BJ (cell line): ENCODE measurements at regions not wholly inside any gene's neighbourhood (a gene's known extent, or its start where the extent isn't known, plus 50 kb on each side); places are given as distances from the start of the nearest gene placed in this dataset.
"Not testable (repeated sequence)": the region's sequence is repeated elsewhere in the genome, so short reads cannot be mapped to it uniquely, and the experiment has no call there.

Experiments
- CTCF ChIA-PET: fragments of 350-600 bp; formaldehyde crosslinking; extraction: SDS; loops from one replicate; lab custom pipeline; 2021; ENCODE audit warnings: antibody characterized with exemption, inconsistent platforms; lab: Yijun Ruan, JAX
- POLR2A ChIA-PET: fragments of 300-600 bp; sonication (Branson Sonifier 250); formaldehyde crosslinking; extraction: SDS; loops from one replicate; lab custom pipeline; 2021; ENCODE audit warnings: antibody characterized with exemption; lab: Charles Lee
- DNase-seq: peaks from one replicate; pipeline ENCODE4 v3.0.0-alpha.2; 2011; ENCODE audit warnings: low read depth
- H3K27me3 ChIP-seq: 2 replicates; pipeline ENCODE4 v1.6.0; 2011; ENCODE audit warnings: low read length; ENCODE audit not compliant: control insufficient read depth, insufficient read depth
- H3K36me3 ChIP-seq: 2 replicates; pipeline ENCODE4 v1.5.1; 2011; ENCODE audit warnings: low read length; ENCODE audit not compliant: control insufficient read depth, insufficient read depth
- H3K4me3 ChIP-seq: 2 replicates; pipeline ENCODE4 v1.5.1; 2011; ENCODE audit warnings: low read depth, mild to moderate bottlenecking, control low read depth, low read length
- TF ChIP-seq, protein P1 (sequence below): IDR thresholded peaks from 2 replicates; pipeline ENCODE4 v1.5.1; 2011; ENCODE audit warnings: low read depth, mild to moderate bottlenecking, control low read depth, inconsistent platforms, low read length, moderate library complexity; ENCODE audit not compliant: insufficient read depth

DNA sequence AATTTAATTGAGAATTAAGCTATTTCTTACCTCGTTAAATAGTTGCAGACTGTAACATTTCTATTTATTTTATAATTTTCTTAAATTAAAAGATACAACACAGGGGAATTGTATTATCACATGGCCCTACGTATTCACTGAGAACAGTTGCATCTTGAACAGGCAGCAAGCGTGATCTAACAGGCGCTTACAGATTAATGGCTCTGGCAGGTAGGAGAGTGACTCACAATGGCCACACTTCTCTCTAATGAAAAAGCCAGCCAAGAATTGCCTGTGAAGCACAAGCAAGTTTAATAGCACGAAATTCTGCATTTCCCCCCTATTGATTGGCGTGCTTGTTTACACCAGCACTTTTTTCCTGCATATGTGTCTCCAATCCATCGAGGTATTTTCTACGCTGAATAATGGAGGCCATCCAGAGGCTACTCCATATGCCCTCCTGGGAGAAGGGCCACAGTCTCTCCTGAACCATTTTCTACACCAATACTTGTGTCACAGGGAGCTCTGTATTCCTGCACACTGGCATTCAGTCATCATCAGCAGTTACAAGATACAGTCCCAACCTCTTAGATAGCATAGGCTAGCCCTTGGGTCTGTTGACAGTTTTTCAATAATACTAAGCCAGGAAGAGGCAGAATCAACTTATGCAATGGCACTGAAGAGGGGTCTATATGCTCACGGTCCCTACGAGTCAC lies 150.6 kb upstream of the PLD5 start:
- TF ChIP-seq, protein P1, sequence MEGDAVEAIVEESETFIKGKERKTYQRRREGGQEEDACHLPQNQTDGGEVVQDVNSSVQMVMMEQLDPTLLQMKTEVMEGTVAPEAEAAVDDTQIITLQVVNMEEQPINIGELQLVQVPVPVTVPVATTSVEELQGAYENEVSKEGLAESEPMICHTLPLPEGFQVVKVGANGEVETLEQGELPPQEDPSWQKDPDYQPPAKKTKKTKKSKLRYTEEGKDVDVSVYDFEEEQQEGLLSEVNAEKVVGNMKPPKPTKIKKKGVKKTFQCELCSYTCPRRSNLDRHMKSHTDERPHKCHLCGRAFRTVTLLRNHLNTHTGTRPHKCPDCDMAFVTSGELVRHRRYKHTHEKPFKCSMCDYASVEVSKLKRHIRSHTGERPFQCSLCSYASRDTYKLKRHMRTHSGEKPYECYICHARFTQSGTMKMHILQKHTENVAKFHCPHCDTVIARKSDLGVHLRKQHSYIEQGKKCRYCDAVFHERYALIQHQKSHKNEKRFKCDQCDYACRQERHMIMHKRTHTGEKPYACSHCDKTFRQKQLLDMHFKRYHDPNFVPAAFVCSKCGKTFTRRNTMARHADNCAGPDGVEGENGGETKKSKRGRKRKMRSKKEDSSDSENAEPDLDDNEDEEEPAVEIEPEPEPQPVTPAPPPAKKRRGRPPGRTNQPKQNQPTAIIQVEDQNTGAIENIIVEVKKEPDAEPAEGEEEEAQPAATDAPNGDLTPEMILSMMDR = no peak
- no peaks in the 10 kb centered on the region for H3K36me3 ChIP-seq
- H3K4me3 ChIP-seq = no peak overlapping the region
- DNase-seq = no peak
- POLR2A ChIA-PET = no interaction called here
- no peaks in the 10 kb centered on the region for H3K27me3 ChIP-seq
- CTCF ChIA-PET = interaction anchor here (0.6 kb wide), 1 partner anchor 1975 kb away, joined by 3 read pairs; no protein-coding TSS in a partner anchor

DNA sequence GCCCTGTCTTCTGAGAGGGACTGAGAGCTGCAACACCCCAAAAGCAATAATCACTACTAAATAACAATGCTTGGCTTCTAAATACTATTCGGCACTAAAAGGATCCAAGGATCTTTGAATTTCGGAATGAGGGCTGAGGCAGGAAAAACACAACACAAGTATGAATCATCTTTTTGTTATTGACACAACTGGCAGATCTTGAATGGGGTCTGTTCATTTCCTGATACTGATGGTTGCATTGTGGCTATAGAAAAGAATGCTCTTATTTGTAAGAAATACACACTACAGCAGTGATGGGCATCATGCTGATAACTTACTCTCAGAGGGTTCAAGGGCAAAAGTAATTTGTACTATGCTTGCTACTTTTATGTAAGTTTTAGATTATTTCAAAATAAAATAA lies 149.2 kb upstream of the PLD5 start:
- Histone ChIP-seq H3K36me3 (no peaks in the 10 kb centered on the region), H3K4me3 (no peak overlapping the region), H3K27me3 (no peaks in the 10 kb centered on the region)
- ChIA-PET POLR2A (no interaction called here), CTCF (no interaction called here)
- DNase-seq = no peak
- TF ChIP-seq, protein P1 = no peak

DNA sequence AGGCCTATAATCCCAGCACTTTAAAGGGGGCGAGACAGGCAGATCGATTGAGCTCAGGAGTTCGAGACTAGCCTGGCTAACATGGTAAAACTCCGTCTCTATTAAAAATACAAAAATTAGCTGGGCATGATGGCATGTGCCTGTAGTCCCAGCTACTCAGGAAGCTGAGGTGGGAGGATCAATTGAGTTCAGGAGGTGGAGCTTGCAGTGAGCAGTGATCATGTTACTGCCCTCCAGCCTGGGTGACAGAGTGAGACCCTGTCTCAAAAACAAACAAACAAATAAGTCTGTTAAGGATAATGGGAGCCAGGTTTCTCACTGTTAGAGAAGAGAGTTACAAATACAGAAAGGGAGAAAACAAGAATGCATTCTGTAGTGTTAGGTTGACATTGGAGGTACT lies 148.7 kb upstream of the PLD5 start:
- DNase-seq, POLR2A ChIA-PET, H3K4me3 ChIP-seq, CTCF ChIA-PET, H3K27me3 ChIP-seq, H3K36me3 ChIP-seq: not testable (repeated sequence)

DNA sequence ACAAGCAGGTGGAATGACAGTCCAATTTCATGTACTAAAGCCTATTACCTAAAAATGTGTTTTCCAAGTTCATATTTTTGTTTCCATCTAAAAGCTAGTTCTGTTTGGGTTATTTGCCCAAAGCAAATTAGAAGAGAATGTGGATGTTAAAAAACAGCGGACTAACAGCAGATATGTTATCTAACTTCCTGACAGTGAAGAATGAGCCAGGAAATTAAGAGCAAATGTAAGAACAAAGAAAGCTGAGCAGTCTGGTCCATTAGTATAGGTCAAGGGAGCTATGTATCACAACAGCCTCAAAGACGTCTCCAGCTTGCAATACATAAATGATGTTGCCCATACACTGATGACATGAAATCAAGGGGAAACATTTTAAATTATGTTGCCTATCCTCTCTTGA lies 145.5 kb upstream of the PLD5 start:
- no peaks in the 10 kb centered on the region for H3K27me3 ChIP-seq
- DNase-seq = no peak
- no peaks in the 10 kb centered on the region for H3K36me3 ChIP-seq
- TF ChIP-seq, protein P1 = no peak
- CTCF ChIA-PET = interaction anchor here (0.8 kb wide), 1 partner anchor 11 kb away, joined by 3 read pairs; no protein-coding TSS in a partner anchor
- no peak overlapping the region for H3K4me3 ChIP-seq
- POLR2A ChIA-PET = no interaction called here

DNA sequence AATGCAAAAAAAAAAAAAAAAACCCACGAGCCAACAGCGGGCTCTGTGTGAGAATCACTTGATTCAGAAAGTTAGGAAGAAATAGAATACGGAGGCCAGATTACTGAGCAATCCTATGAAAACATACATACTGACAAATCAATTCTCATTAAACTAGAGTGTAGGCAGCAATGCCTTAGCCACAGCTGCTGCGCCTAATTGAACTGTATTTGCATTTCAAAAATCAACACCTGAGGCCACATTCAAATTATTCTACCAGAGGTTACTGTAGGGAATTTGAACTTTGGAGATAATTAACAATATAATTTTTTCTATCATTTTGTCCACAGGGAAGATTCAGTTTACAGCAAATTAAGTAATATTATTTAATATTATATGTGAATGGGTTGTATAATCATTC lies 138.4 kb upstream of the PLD5 start:
- H3K27me3 ChIP-seq = no peaks in the 10 kb centered on the region
- H3K4me3 ChIP-seq = no peak overlapping the region
- TF ChIP-seq, protein P1 = no peak
- CTCF ChIA-PET = no interaction called here
- DNase-seq = no peak
- H3K36me3 ChIP-seq = no peaks in the 10 kb centered on the region
- POLR2A ChIA-PET = no interaction called here

DNA sequence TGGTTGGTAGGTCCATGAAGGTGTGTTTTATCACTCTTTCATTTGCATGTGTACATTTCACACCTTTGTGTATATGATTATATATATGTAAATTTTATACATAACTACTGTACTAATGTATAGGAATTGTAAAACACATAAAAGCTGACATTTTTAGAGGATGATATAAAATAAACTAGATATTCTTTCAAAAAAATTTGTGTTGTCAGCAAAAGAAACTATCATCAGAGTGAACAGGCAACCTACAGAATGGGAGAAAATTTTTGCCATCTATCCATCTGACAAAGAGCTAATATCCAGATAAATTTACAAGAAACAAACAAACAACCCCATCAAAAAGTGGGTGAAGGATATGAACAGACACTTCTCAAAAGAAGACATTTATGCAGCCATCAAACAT lies 129.3 kb upstream of the PLD5 start:
- H3K36me3 ChIP-seq, POLR2A ChIA-PET, CTCF ChIA-PET, H3K27me3 ChIP-seq, DNase-seq, H3K4me3 ChIP-seq: not testable (repeated sequence)
